SK-N-SH (cell line): ENCODE measurements at regions not wholly inside any gene's neighbourhood (a gene's known extent, or its start where the extent isn't known, plus 50 kb on each side); places are given as distances from the start of the nearest gene placed in this dataset.

Experiments
- CTCF ChIA-PET: fragments of 300-600, 350-600 bp; formaldehyde crosslinking; extraction: SDS; loops from one replicate; lab custom pipeline; 2021; lab: Yijun Ruan, JAX
- POLR2A ChIA-PET: fragments of 350-600 bp; sonication (Branson Sonifier 250); formaldehyde crosslinking; extraction: SDS; loops from one replicate; lab custom pipeline; 2020; ENCODE audit warnings: antibody characterized with exemption, inconsistent platforms; lab: Yijun Ruan, JAX
- DNase-seq: peaks from one replicate; pipeline ENCODE4 v3.0.0; 2012
- H2AFZ ChIP-seq: fragments of 200-600 bp; sonication (generic); 2 replicates; pipeline ENCODE4 v1.8.1; 2016; ENCODE audit warnings: antibody characterized with exemption, mild to moderate bottlenecking, low read depth
- H3F3A ChIP-seq: fragments of 200-600 bp; sonication (generic); replicated peaks from 2 replicates; pipeline ENCODE3; 2016; ENCODE audit warnings: antibody characterized with exemption, mild to moderate bottlenecking; ENCODE audit not compliant: insufficient read depth
- H3K27ac ChIP-seq, 2 experiments: fragments of 200-500 bp in 1 of 2; fragments of 200-600 bp in 1 of 2; sonication (Bioruptor generic) in 1 of 2; sonication (generic), shearing (Covaris generic) in 1 of 2; 2 replicates each; pipeline versions ENCODE4 v1.5.1 to v1.6.1; 2014 to 2016; ENCODE audit warnings: low read depth in 2 of 2, inconsistent platforms in 1 of 2, low read length in 1 of 2, mild to moderate bottlenecking in 1 of 2, mixed read lengths in 1 of 2
- H3K27me3 ChIP-seq: fragments of 200-600 bp; sonication (generic), shearing (Covaris generic); 2 replicates; pipeline ENCODE4 v1.6.1; 2016; ENCODE audit warnings: mixed run types; ENCODE audit not compliant: insufficient read depth
- H3K36me3 ChIP-seq, 2 experiments: fragments of 200-500 bp in 1 of 2; fragments of 200-600 bp in 1 of 2; sonication (Bioruptor generic) in 1 of 2; sonication (generic) in 1 of 2; replicated peaks in 1 of 2; 2 replicates each; pipeline versions ENCODE3 to v1.5.1; 2014 to 2016; ENCODE audit warnings: low read length in 1 of 2, mild to moderate bottlenecking in 1 of 2; ENCODE audit not compliant: insufficient read depth in 2 of 2, control insufficient read depth in 1 of 2
- H3K4me1 ChIP-seq, 2 experiments: fragments of 200-500 bp in 1 of 2; fragments of 200-600 bp in 1 of 2; sonication (Bioruptor generic) in 1 of 2; sonication (generic), shearing (Covaris generic) in 1 of 2; 2 replicates each; pipeline versions ENCODE4 v1.5.1 to v1.6.1; 2014 to 2016; ENCODE audit warnings: low read depth in 1 of 2, low read length in 1 of 2, mixed run types in 1 of 2; ENCODE audit not compliant: insufficient read depth in 2 of 2, control insufficient read depth in 1 of 2
- H3K4me2 ChIP-seq: fragments of 200-600 bp; sonication (generic), shearing (Covaris generic); 2 replicates; pipeline ENCODE4 v1.6.1; 2017; ENCODE audit warnings: mixed run types
- H3K4me3 ChIP-seq, 2 experiments: fragments of 200-500 bp in 1 of 2; fragments of 200-600 bp in 1 of 2; sonication (Bioruptor generic) in 1 of 2; sonication (generic), shearing (Covaris generic) in 1 of 2; 2 replicates each; pipeline versions ENCODE4 v1.5.1 to v1.8.1; 2014 to 2016; ENCODE audit warnings: low read depth in 2 of 2, inconsistent platforms in 1 of 2, low read length in 1 of 2, mild to moderate bottlenecking in 1 of 2, mixed read lengths in 1 of 2, moderate library complexity in 1 of 2
- H3K79me2 ChIP-seq: fragments of 200-600 bp; sonication (generic); 2 replicates; pipeline ENCODE4 v1.8.1; 2017; ENCODE audit warnings: mild to moderate bottlenecking; ENCODE audit not compliant: insufficient read depth
- H3K9ac ChIP-seq: fragments of 200-600 bp; sonication (generic); 2 replicates; pipeline ENCODE4 v1.6.1; 2017; ENCODE audit warnings: mixed run types
- H3K9me2 ChIP-seq: fragments of 200-600 bp; sonication (generic); 2 replicates; pipeline ENCODE4 v1.6.1; 2017; ENCODE audit warnings: mixed run types
- H3K9me3 ChIP-seq: fragments of 200-600 bp; sonication (generic); 2 replicates; pipeline ENCODE4 v1.6.1; 2017; ENCODE audit warnings: mixed run types, mild to moderate bottlenecking, moderate library complexity
- H4K20me1 ChIP-seq: fragments of 200-600 bp; sonication (generic); 2 replicates; pipeline ENCODE4 v1.6.1; 2017; ENCODE audit warnings: mild to moderate bottlenecking, mixed run types; ENCODE audit not compliant: insufficient read depth
- CHD2 ChIP-seq: fragments of 150-350 bp; IDR thresholded peaks from 2 replicates; pipeline ENCODE4 v1.6.1; 2018; ENCODE audit warnings: low read length; ENCODE audit not compliant: partially characterized antibody
- ELF1 ChIP-seq: IDR thresholded peaks from 2 replicates; pipeline ENCODE4 v1.4.0; 2012
- EP300 ChIP-seq, 2 experiments: IDR thresholded peaks; 2 replicates each; pipeline versions ENCODE4 v1.4.0 to v1.6.1; 2012; ENCODE audit warnings: borderline replicate concordance in 1 of 2, low read depth in 1 of 2, low read length in 1 of 2
- EZH2phosphoT487 ChIP-seq: fragments of 200-600 bp; sonication (generic); IDR thresholded peaks from 2 replicates; pipeline ENCODE4 v1.6.1; 2017; ENCODE audit warnings: low read depth, mixed run types, mild to moderate bottlenecking, antibody characterized with exemption, moderate library complexity, borderline replicate concordance
- FOXJ3 ChIP-seq: sonication (generic); formaldehyde crosslinking; IDR thresholded peaks from 2 replicates; pipeline ENCODE4 v1.5.1; 2020; ENCODE audit warnings: mild to moderate bottlenecking, missing genetic modification reagents
- FOXM1 ChIP-seq: IDR thresholded peaks from 2 replicates; pipeline ENCODE4 v1.4.0; 2012; ENCODE audit warnings: low read depth, mild to moderate bottlenecking
- GATA2 ChIP-seq: sonication (generic); formaldehyde crosslinking; IDR thresholded peaks from 2 replicates; pipeline ENCODE4 v1.5.0; 2020; ENCODE audit warnings: mild to moderate bottlenecking, missing genetic modification reagents
- IRF3 ChIP-seq: fragments of 150-350 bp; IDR thresholded peaks from 2 replicates; pipeline ENCODE4 v1.6.1; 2016; ENCODE audit warnings: mild to moderate bottlenecking, low read depth, low read length
- MEF2A ChIP-seq: IDR thresholded peaks from 2 replicates; pipeline ENCODE4 v1.4.0; 2012; ENCODE audit warnings: low read depth, borderline replicate concordance
- PBX3 ChIP-seq: IDR thresholded peaks from 2 replicates; pipeline ENCODE4; 2012
- POLR2AphosphoS5 ChIP-seq: IDR thresholded peaks from 2 replicates; pipeline ENCODE4 v1.6.1; 2012; ENCODE audit warnings: low read depth, low read length
- RAD21 ChIP-seq: IDR thresholded peaks from 2 replicates; pipeline ENCODE4 v1.6.1; 2012; ENCODE audit warnings: mild to moderate bottlenecking, low read length
- RCOR1 ChIP-seq: fragments of 150-350 bp; IDR thresholded peaks from 2 replicates; pipeline ENCODE4 v1.6.1; 2017; ENCODE audit warnings: antibody characterized with exemption, low read length
- REST ChIP-seq: IDR thresholded peaks from 2 replicates; pipeline ENCODE4 v1.6.1; 2012; ENCODE audit warnings: mild to moderate bottlenecking, low read depth, low read length, moderate library complexity
- RFX5 ChIP-seq: IDR thresholded peaks from 2 replicates; pipeline ENCODE4 v1.6.1; 2012; ENCODE audit warnings: mild to moderate bottlenecking, improper control_type of control experiment, low read length
- SIN3A ChIP-seq: IDR thresholded peaks from 2 replicates; pipeline ENCODE4 v1.6.1; 2012; ENCODE audit warnings: low read depth, mild to moderate bottlenecking, low read length, moderate library complexity, borderline replicate concordance
- TAF1 ChIP-seq: IDR thresholded peaks from 2 replicates; pipeline ENCODE4 v1.6.1; 2012; ENCODE audit warnings: low read depth, mild to moderate bottlenecking, low read length, moderate library complexity, borderline replicate concordance
- TCF12 ChIP-seq: IDR thresholded peaks from 2 replicates; pipeline ENCODE4 v1.4.0; 2012
- TEAD4 ChIP-seq: IDR thresholded peaks from 2 replicates; pipeline ENCODE4 v1.4.0; 2012; ENCODE audit warnings: mild to moderate bottlenecking, borderline replicate concordance; ENCODE audit not compliant: insufficient read depth
- YY1 ChIP-seq: IDR thresholded peaks from 2 replicates; pipeline ENCODE4 v1.4.0; 2012; ENCODE audit warnings: low read depth, mild to moderate bottlenecking
- WGBS: methylation state at CpG from one replicate; pipeline ENCODE4 v1.1.6; 2017; ENCODE audit warnings: low lambda C conversion rate; 5-methylcytosine and 5-hydroxymethylcytosine counted together

- TF ChIP-seq PBX3 (no peak), TCF12 (no peak), FOXM1 (no peak), SIN3A (no peak), EP300 (IDR thresholded peaks at IDR 0.05; ENCODE audit: borderline replicate concordance in 1 of 2, low read depth in 1 of 2, low read length in 1 of 2) (no peak), YY1 (no peak), POLR2AphosphoS5 (no peak)
- TF ChIP-seq, all 33 proteins: peak for 0
These were observed 171.7 kb upstream of the NCAM1 start (continued) for GRCh38 chr11:112789481-112789880.

GRCh38 chr11:112790286-112790685 lies 170.9 kb upstream of the NCAM1 start:
- H3K27me3 ChIP-seq, result no peaks in the 10 kb centered on the region
- DNase-seq, result no peak
- peaks cover 10 to 18% of the 10 kb centered on the region in 2 experiments for H3K4me1 ChIP-seq
- peaks cover 11% of the 10 kb centered on the region for H3F3A ChIP-seq
- H3K4me3 ChIP-seq, result no peak overlapping the region
- 77% methylated on average over 3 of the region's 3 CpGs for WGBS
- H2AFZ ChIP-seq, result no peak overlapping the region
- POLR2A ChIA-PET, result no interaction called here
- H3K9me2 ChIP-seq, result no peaks in the 10 kb centered on the region
- H3K79me2 ChIP-seq, result no peaks in the 10 kb centered on the region
- no peak for TF ChIP-seq REST
- no peak for TF ChIP-seq TEAD4
- no peak for TF ChIP-seq TAF1
- no peak for TF ChIP-seq TCF12
- TF ChIP-seq ELF1, result no peak
- no peak for TF ChIP-seq RCOR1
- no peak for TF ChIP-seq SIN3A
- TF ChIP-seq POLR2AphosphoS5, result no peak
- TF ChIP-seq RAD21, result no peak
- no peak for TF ChIP-seq RFX5
- TF ChIP-seq EZH2phosphoT487, result no peak
- no peak for TF ChIP-seq CHD2
- TF ChIP-seq IRF3, result no peak
- no peak for TF ChIP-seq MEF2A
- TF ChIP-seq EP300 (IDR thresholded peaks at IDR 0.05; ENCODE audit: borderline replicate concordance in 1 of 2, low read depth in 1 of 2, low read length in 1 of 2), result no peak
- no peak for TF ChIP-seq GATA2
- no peak for TF ChIP-seq FOXJ3 (CRISPR knock-in tag)
- no peak for TF ChIP-seq YY1
- H3K27ac ChIP-seq, result no peak overlapping the region
- no peaks in the 10 kb centered on the region for H4K20me1 ChIP-seq
- H3K4me2 ChIP-seq, result no peak overlapping the region
- no peak overlapping the region for H3K9ac ChIP-seq
- no peaks in the 10 kb centered on the region for H3K9me3 ChIP-seq
- CTCF ChIA-PET, result interaction anchor here (1.5 to 1.8 kb wide), 2 partner anchors 205 to 499 kb away, joined by 3 to 6 read pairs; no protein-coding TSS in a partner anchor
- H3K36me3 ChIP-seq, result no peaks in the 10 kb centered on the region
